HUES48 (cell line): ENCODE measurements at regions not wholly inside any gene's neighbourhood (a gene's known extent, or its start where the extent isn't known, plus 50 kb on each side); places are given as distances from the start of the nearest gene placed in this dataset.
"Not testable (repeated sequence)": the region's sequence is repeated elsewhere in the genome, so short reads cannot be mapped to it uniquely, and the experiment has no call there.

ENCODE experiments used
- H3K27ac ChIP-seq: one replicate; pipeline ENCODE4 v1.7.0; 2013; ENCODE audit warnings: low read depth, low read length, inconsistent platforms
- H3K27me3 ChIP-seq: 2 replicates; pipeline ENCODE4 v1.6.1; 2013; ENCODE audit warnings: mild to moderate bottlenecking, low read length; ENCODE audit not compliant: control insufficient read depth, insufficient read depth
- H3K36me3 ChIP-seq: 2 replicates; pipeline ENCODE4 v1.6.1; 2013; ENCODE audit warnings: low read length; ENCODE audit not compliant: control insufficient read depth, insufficient read depth
- H3K4me1 ChIP-seq: 2 replicates; pipeline ENCODE4 v1.6.1; 2013; ENCODE audit warnings: mild to moderate bottlenecking, low read length; ENCODE audit not compliant: control insufficient read depth, insufficient read depth
- H3K4me3 ChIP-seq: 2 replicates; pipeline ENCODE4 v1.5.1; 2013; ENCODE audit warnings: mild to moderate bottlenecking, low read depth, low read length
- H3K9ac ChIP-seq: 2 replicates; pipeline ENCODE4 v1.6.1; 2013; ENCODE audit warnings: mild to moderate bottlenecking, low read depth, low read length, moderate library complexity
- H3K9me3 ChIP-seq: 2 replicates; pipeline ENCODE4 v1.6.1; 2013; ENCODE audit warnings: low read length; ENCODE audit not compliant: control insufficient read depth, insufficient read depth

DNA sequence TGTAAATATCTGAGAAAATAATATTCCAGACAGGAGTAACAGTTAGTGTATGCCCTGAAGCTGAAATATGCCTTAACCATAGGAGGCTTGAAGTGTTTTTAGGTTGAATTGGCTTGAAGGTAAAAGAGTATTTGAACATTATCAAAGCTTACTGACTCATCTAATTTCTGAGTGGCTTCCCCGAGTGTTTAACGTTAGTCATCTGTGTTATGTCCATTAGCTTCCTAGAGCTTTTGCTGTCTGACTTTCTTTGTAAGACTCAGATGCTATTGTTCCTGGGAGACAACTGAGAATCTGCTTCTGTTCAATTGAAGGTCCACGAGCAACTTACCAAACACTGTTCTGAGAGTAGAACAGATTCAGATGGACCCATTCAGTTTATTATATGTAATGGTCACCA, 656.8 kb upstream of the NECTIN3 start:
- Histone ChIP-seq H3K4me3 (no peak overlapping the region), H3K36me3 (no peaks in the 10 kb centered on the region), H3K27ac (no peak overlapping the region), H3K9me3 (no peaks in the 10 kb centered on the region), H3K4me1 (peaks cover 3% of the 10 kb centered on the region; the same call in 1 of the 2 replicates), H3K9ac (no peak overlapping the region), H3K27me3 (no peaks in the 10 kb centered on the region)

GRCh38 chr3:110419096-110419495, 652.5 kb upstream of the NECTIN3 start:
- no peaks in the 10 kb centered on the region for H3K9me3 ChIP-seq
- no peak overlapping the region for H3K4me3 ChIP-seq
- H3K27me3 ChIP-seq = no peaks in the 10 kb centered on the region
- no peak overlapping the region for H3K9ac ChIP-seq
- H3K4me1 ChIP-seq = peaks cover 8% of the 10 kb centered on the region; the same call in 1 of the 2 replicates
- H3K27ac ChIP-seq = no peak overlapping the region
- H3K36me3 ChIP-seq = no peaks in the 10 kb centered on the region

DNA sequence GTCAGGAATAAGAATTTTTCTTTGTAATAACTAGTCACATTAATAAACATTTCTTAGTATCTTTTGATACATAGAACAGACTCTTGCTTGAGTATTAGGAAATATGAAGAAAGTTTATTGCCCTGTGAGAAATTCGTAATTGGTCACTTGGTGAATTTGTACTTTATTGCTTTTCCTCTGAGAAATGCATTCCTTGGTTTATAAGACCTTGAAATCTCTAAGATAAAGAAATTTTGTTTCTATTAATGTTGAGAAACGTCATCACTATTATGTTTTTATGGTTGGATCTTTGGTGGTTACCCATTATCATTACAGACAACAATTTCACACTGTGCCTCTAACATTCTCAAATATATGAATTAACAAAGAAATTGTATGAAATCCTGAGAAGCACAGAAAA, 652.0 kb upstream of the NECTIN3 start:
- H3K9me3 ChIP-seq = no peaks in the 10 kb centered on the region
- H3K4me1 ChIP-seq = peaks cover 8% of the 10 kb centered on the region; the same call in 1 of the 2 replicates
- no peak overlapping the region for H3K27ac ChIP-seq
- no peaks in the 10 kb centered on the region for H3K36me3 ChIP-seq
- H3K4me3 ChIP-seq = no peak overlapping the region
- H3K27me3 ChIP-seq = no peaks in the 10 kb centered on the region
- no peak overlapping the region for H3K9ac ChIP-seq

DNA sequence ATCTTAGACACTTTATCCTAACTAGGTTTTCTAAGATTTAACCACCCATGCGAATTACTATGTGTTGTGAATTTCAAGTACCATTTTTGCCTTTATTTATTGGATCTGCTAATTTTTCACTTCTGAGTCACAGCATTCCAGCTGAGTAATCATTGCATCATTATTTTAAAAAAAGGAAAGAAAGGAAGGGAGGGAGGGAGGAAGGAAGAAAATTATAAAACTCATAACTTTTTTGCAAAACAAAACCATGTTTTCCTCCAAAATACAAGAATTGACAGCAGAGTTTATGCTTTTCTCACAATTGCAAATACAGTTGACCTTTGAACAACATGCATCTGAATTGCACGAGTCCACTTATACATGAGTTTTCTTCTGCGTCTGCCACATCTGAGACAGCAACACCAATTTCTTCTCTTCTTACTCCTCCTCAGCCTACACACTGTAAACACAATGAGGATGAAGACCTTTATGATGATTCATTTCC, 651.4 kb upstream of the NECTIN3 start:
- H3K27me3 ChIP-seq = no peaks in the 10 kb centered on the region
- no peaks in the 10 kb centered on the region for H3K36me3 ChIP-seq
- H3K9ac ChIP-seq = no peak overlapping the region
- H3K4me1 ChIP-seq = peaks cover 8% of the 10 kb centered on the region; the same call in 1 of the 2 replicates
- no peak overlapping the region for H3K27ac ChIP-seq
- H3K9me3 ChIP-seq = no peaks in the 10 kb centered on the region
- no peak overlapping the region for H3K4me3 ChIP-seq

GRCh38 chr3:110423276-110423675, 648.3 kb upstream of the NECTIN3 start:
- no peak overlapping the region for H3K4me3 ChIP-seq
- H3K4me1 ChIP-seq = peaks cover 8% of the 10 kb centered on the region; the same call in 1 of the 2 replicates
- no peak overlapping the region for H3K27ac ChIP-seq
- no peaks in the 10 kb centered on the region for H3K27me3 ChIP-seq
- H3K9me3 ChIP-seq = no peaks in the 10 kb centered on the region
- H3K36me3 ChIP-seq = no peaks in the 10 kb centered on the region
- H3K9ac ChIP-seq = no peak overlapping the region

DNA sequence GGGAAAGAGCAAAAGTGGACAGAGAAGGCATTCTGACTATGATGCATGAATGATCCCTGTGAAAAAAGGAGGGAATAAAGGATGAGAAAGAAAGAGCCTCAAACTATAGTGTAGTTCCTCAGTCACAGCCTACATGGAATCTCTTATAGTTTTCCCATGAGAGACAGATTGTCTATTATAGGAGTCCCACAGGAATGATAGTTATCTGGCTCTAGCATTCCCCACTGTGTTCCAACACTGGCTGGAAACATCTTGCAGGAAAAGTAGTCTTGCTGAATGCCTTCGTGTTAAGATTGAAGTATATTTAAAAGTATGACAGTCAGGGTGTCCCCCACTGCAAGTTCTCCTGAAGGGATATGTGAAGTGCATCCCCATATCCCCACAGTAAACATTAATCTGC, 641.5 kb upstream of the NECTIN3 start:
- Histone ChIP-seq H3K9ac (no peak overlapping the region), H3K27me3 (no peaks in the 10 kb centered on the region), H3K4me3 (no peak overlapping the region), H3K27ac (no peak overlapping the region), H3K36me3 (no peaks in the 10 kb centered on the region), H3K9me3 (no peaks in the 10 kb centered on the region), H3K4me1 (peaks cover 12% of the 10 kb centered on the region)

DNA sequence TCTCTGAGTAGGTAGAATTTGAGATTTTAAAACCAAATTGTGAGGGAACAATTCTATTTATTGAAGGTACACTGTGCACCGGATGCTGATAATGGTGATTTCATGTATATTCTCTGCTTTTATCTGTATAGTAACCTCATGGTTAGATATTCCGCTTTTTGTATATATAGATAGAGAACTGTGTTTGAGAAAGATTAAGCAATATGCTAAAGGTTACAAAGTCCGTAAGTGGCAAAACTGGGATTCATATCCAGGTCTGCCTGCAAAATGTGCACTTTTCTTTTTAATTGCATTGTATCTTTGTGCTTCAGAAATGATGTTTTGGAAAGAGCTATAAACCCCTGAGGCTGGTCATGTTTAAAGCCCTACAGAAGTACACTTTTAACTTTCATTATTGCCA, 635.4 kb upstream of the NECTIN3 start:
- Histone ChIP-seq H3K27ac (no peak overlapping the region), H3K36me3 (no peaks in the 10 kb centered on the region), H3K9ac (no peak overlapping the region), H3K27me3 (no peaks in the 10 kb centered on the region), H3K4me3 (no peak overlapping the region), H3K9me3 (no peaks in the 10 kb centered on the region), H3K4me1 (peaks cover 19% of the 10 kb centered on the region)

DNA sequence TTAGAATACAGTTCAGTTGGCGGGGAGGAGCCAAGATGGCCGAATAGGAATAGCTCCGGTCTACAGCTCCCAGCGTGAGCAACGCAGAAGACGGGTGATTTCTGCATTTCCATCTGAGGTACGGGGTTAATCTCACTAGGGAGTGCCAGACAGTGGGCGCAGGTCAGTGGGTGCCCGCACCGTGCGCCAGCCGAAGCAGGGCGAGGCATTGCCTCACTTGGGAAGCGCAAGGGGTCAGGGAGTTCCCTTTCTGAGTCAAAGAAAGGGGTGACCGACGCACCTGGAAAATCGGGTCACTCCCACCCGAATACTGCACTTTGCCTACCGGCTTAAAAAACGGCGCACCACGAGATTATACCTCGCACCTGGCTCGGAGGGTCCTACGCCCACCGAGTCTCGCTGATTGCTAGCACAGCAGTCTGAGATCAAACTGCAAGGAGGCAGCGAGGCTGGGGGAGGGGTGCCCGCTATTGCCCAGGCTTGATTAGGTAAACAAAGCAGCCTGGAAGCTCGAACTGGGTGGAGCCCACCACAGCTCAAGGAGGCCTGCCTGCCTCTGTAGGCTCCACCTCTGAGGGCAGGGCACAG, 631.5 kb upstream of the NECTIN3 start:
- H3K9me3 ChIP-seq, H3K36me3 ChIP-seq, H3K4me3 ChIP-seq, H3K9ac ChIP-seq, H3K27ac ChIP-seq, H3K4me1 ChIP-seq, H3K27me3 ChIP-seq: not testable (repeated sequence)

GRCh38 chr3:110454066-110454465, 617.5 kb upstream of the NECTIN3 start:
- Histone ChIP-seq H3K4me1 (no peaks in the 10 kb centered on the region), H3K9me3 (peaks cover 3% of the 10 kb centered on the region), H3K27me3 (no peaks in the 10 kb centered on the region), H3K36me3 (no peaks in the 10 kb centered on the region), H3K27ac (no peak overlapping the region), H3K9ac (no peak overlapping the region), H3K4me3 (no peak overlapping the region)

- Histone ChIP-seq H3K9ac (no peak overlapping the region), H3K36me3 (no peaks in the 10 kb centered on the region), H3K27ac (no peak overlapping the region), H3K4me3 (no peak overlapping the region), H3K27me3 (no peaks in the 10 kb centered on the region), H3K4me1 (no peaks in the 10 kb centered on the region), H3K9me3 (peaks cover 3% of the 10 kb centered on the region)
Observed at GRCh38 chr3:110456001-110456400, 615.6 kb upstream of the NECTIN3 start.

DNA sequence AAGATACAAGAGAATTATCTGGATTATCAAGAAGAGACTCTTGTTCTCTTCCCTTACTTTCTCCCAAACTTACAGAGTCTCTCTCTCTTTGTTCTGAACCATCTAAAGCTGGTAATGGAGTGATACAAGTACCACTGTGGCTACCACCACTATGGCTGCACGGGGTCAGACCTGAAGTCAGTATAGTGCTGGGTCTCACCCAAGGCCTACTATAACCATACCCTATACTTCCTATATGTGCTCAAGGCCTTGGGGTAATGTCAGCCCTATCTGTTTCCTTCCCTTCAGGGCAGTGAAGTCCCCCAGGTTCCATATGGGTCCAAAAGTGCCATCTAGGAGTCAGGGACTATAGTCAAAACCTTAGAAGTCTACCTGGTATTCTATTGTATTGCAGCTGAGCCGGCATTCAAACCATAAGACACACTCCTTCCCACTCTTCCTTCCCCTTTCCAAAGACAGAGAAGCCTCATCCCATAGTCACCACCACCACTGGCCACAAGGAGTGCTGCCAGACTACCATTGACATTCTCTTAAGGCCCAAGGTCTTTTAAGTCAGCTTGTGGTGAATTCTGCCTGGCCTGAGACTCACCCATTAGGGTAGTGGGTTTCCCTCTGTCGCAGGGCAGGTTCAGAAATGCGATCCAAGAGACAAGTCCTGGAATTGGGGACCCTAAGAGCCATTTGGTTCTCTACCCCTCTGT, 615.0 kb upstream of the NECTIN3 start:
- Histone ChIP-seq H3K27me3 (no peaks in the 10 kb centered on the region), H3K36me3 (no peaks in the 10 kb centered on the region), H3K27ac (no peak overlapping the region), H3K9me3 (peaks cover 3% of the 10 kb centered on the region), H3K4me1 (no peaks in the 10 kb centered on the region), H3K4me3 (no peak overlapping the region), H3K9ac (no peak overlapping the region)
